Mesendoderm (in vitro differentiated cells): ENCODE measurements at regions not wholly inside any gene's neighbourhood (a gene's known extent, or its start where the extent isn't known, plus 50 kb on each side); places are given as distances from the start of the nearest gene placed in this dataset.

ENCODE experiments used
- DNase-seq: peaks from one replicate; pipeline ENCODE4 v3.0.0; 2013
- H2AK5ac ChIP-seq: 2 replicates; pipeline ENCODE4 v1.6.1; 2013; ENCODE audit warnings: low read length, inconsistent platforms
- H2BK120ac ChIP-seq: 2 replicates; pipeline ENCODE4 v1.6.1; 2013; ENCODE audit warnings: low read depth, mild to moderate bottlenecking, low read length, moderate library complexity, mixed read lengths
- H2BK15ac ChIP-seq: replicated peaks from 2 replicates; pipeline ENCODE4 v1.6.1; 2013; ENCODE audit warnings: low read depth, mild to moderate bottlenecking, moderate library complexity
- H2BK5ac ChIP-seq: 2 replicates; pipeline ENCODE4 v1.6.1; 2013; ENCODE audit warnings: low read length, inconsistent platforms
- H3K18ac ChIP-seq: 2 replicates; pipeline ENCODE4 v1.6.1; 2013; ENCODE audit warnings: mild to moderate bottlenecking, low read length, mixed read lengths
- H3K23ac ChIP-seq: one replicate; pipeline ENCODE4 v1.6.1; 2013; ENCODE audit warnings: low read length
- H3K27ac ChIP-seq: 2 replicates; pipeline ENCODE4 v1.5.1; 2013; ENCODE audit warnings: low read depth, mild to moderate bottlenecking, inconsistent platforms, low read length, moderate library complexity
- H3K27me3 ChIP-seq: 2 replicates; pipeline ENCODE4 v1.6.1; 2013; ENCODE audit warnings: low read length, control low read depth, mild to moderate bottlenecking, inconsistent platforms; ENCODE audit not compliant: insufficient read depth, poor library complexity
- H3K36me3 ChIP-seq: 2 replicates; pipeline ENCODE4 v1.6.1; 2013; ENCODE audit warnings: low read length, inconsistent platforms; ENCODE audit not compliant: control insufficient read depth, insufficient read depth
- H3K4ac ChIP-seq: one replicate; pipeline ENCODE4 v1.6.1; 2013; ENCODE audit warnings: low read depth, mild to moderate bottlenecking, low read length, moderate library complexity
- H3K4me1 ChIP-seq: 2 replicates; pipeline ENCODE4 v1.6.1; 2013; ENCODE audit warnings: low read depth, low read length, inconsistent platforms; ENCODE audit not compliant: control insufficient read depth
- H3K4me2 ChIP-seq: 2 replicates; pipeline ENCODE4 v1.6.1; 2013; ENCODE audit warnings: low read length
- H3K4me3 ChIP-seq: 2 replicates; pipeline ENCODE4 v1.5.1; 2013; ENCODE audit warnings: mild to moderate bottlenecking, low read length
- H3K56ac ChIP-seq: one replicate; pipeline ENCODE4 v1.6.1; 2013; ENCODE audit warnings: low read length
- H3K79me1 ChIP-seq: 2 replicates; pipeline ENCODE4 v1.6.1; 2013; ENCODE audit warnings: low read length, inconsistent platforms
- H3K79me2 ChIP-seq: 2 replicates; pipeline ENCODE4 v1.6.1; 2013; ENCODE audit warnings: mild to moderate bottlenecking, low read length; ENCODE audit not compliant: control insufficient read depth, insufficient read depth
- H3K9ac ChIP-seq: 2 replicates; pipeline ENCODE4 v1.6.1; 2013; ENCODE audit warnings: low read length, inconsistent platforms
- H4K5ac ChIP-seq: one replicate; pipeline ENCODE4 v1.6.1; 2013; ENCODE audit warnings: low read length
- H4K8ac ChIP-seq: one replicate; pipeline ENCODE4 v1.6.1; 2013; ENCODE audit warnings: low read depth, mild to moderate bottlenecking, control low read depth, low read length, moderate library complexity
- WGBS: extraction: QIAGEN DNeasy Blood & Tissue Kit; methylation state at CpG from one replicate; pipeline ENCODE4 v1.1.7; 2013; ENCODE audit warnings: low lambda C conversion rate, missing lambda C conversion rate; ENCODE audit not compliant: insufficient coverage; ENCODE audit errors: extremely low coverage; 5-methylcytosine and 5-hydroxymethylcytosine counted together

GRCh38 chr1:101151286-101151685 is 85.5 kb upstream of the S1PR1 start:
- Histone ChIP-seq H3K79me1 (no peaks in the 10 kb centered on the region), H3K36me3 (no peaks in the 10 kb centered on the region), H3K79me2 (no peaks in the 10 kb centered on the region), H2AK5ac (no peak overlapping the region), H3K4me2 (no peak overlapping the region), H4K8ac (no peak overlapping the region), H2BK5ac (no peak overlapping the region), H3K27me3 (no peaks in the 10 kb centered on the region), H2BK15ac (no peak overlapping the region), H3K4me1 (no peaks in the 10 kb centered on the region), H3K56ac (no peak overlapping the region), H3K4ac (no peak overlapping the region), H3K23ac (no peak overlapping the region), H3K18ac (no peak overlapping the region), H3K9ac (no peak overlapping the region), H3K4me3 (no peak overlapping the region), H4K5ac (no peak overlapping the region), H3K27ac (no peak overlapping the region), H2BK120ac (no peak overlapping the region)
- WGBS, result no CpG with 5 or more reads among the region's 2 CpGs
- DNase-seq, result no peak

- Histone ChIP-seq H2AK5ac (no peak overlapping the region), H3K79me2 (no peaks in the 10 kb centered on the region), H3K27ac (no peak overlapping the region), H4K5ac (no peak overlapping the region), H3K36me3 (no peaks in the 10 kb centered on the region), H3K56ac (no peak overlapping the region), H3K4me1 (no peaks in the 10 kb centered on the region), H3K9ac (no peak overlapping the region), H3K79me1 (no peaks in the 10 kb centered on the region), H2BK5ac (no peak overlapping the region), H3K18ac (no peak overlapping the region), H4K8ac (no peak overlapping the region), H3K4ac (no peak overlapping the region), H3K23ac (no peak overlapping the region), H2BK15ac (no peak overlapping the region), H3K4me2 (no peak overlapping the region), H3K4me3 (no peak overlapping the region), H2BK120ac (no peak overlapping the region), H3K27me3 (no peaks in the 10 kb centered on the region)
- DNase-seq, result peak; percentile 68
- 100% methylated on average over 1 of the region's 5 CpGs for WGBS
Observed at GRCh38 chr1:101150670-101151069, 86.1 kb upstream of the S1PR1 start.

- Histone ChIP-seq H3K4me3 (no peak overlapping the region), H3K18ac (no peak overlapping the region), H3K79me2 (no peaks in the 10 kb centered on the region), H4K8ac (no peak overlapping the region), H2BK15ac (no peak overlapping the region), H3K4ac (no peak overlapping the region), H4K5ac (no peak overlapping the region), H3K56ac (no peak overlapping the region), H3K36me3 (no peaks in the 10 kb centered on the region), H3K4me1 (no peaks in the 10 kb centered on the region), H2BK120ac (no peak overlapping the region), H3K4me2 (no peak overlapping the region), H2AK5ac (no peak overlapping the region), H3K79me1 (no peaks in the 10 kb centered on the region), H3K23ac (no peak overlapping the region), H3K9ac (no peak overlapping the region), H2BK5ac (no peak overlapping the region), H3K27me3 (no peaks in the 10 kb centered on the region), H3K27ac (no peak overlapping the region)
- DNase-seq, result no peak
- 100% methylated on average over 1 of the region's 4 CpGs for WGBS
Observed at GRCh38 chr1:101150266-101150665, 86.6 kb upstream of the S1PR1 start.

GRCh38 chr1:101148980-101149379 is 87.8 kb upstream of the S1PR1 start:
- H4K5ac ChIP-seq, result no peak overlapping the region
- no peak overlapping the region for H3K4ac ChIP-seq
- H2BK15ac ChIP-seq, result no peak overlapping the region
- no peaks in the 10 kb centered on the region for H3K36me3 ChIP-seq
- DNase-seq, result no peak
- no peak overlapping the region for H3K4me3 ChIP-seq
- WGBS, result no CpG with 5 or more reads among the region's 3 CpGs
- no peak overlapping the region for H3K9ac ChIP-seq
- H3K18ac ChIP-seq, result no peak overlapping the region
- H3K27ac ChIP-seq, result no peak overlapping the region
- H3K79me2 ChIP-seq, result no peaks in the 10 kb centered on the region
- H3K56ac ChIP-seq, result no peak overlapping the region
- no peaks in the 10 kb centered on the region for H3K27me3 ChIP-seq
- H3K4me1 ChIP-seq, result no peaks in the 10 kb centered on the region
- H4K8ac ChIP-seq, result no peak overlapping the region
- no peak overlapping the region for H2AK5ac ChIP-seq
- H3K4me2 ChIP-seq, result no peak overlapping the region
- no peak overlapping the region for H2BK5ac ChIP-seq
- H3K79me1 ChIP-seq, result no peaks in the 10 kb centered on the region
- H2BK120ac ChIP-seq, result no peak overlapping the region
- no peak overlapping the region for H3K23ac ChIP-seq

GRCh38 chr1:101147381-101147780 is 89.4 kb upstream of the S1PR1 start:
- Histone ChIP-seq H3K27me3 (no peaks in the 10 kb centered on the region), H3K9ac (no peak overlapping the region), H2AK5ac (no peak overlapping the region), H3K23ac (no peak overlapping the region), H2BK120ac (no peak overlapping the region), H4K8ac (no peak overlapping the region), H3K79me2 (no peaks in the 10 kb centered on the region), H2BK5ac (no peak overlapping the region), H3K4ac (no peak overlapping the region), H2BK15ac (no peak overlapping the region), H3K4me1 (no peaks in the 10 kb centered on the region), H3K56ac (no peak overlapping the region), H3K79me1 (no peaks in the 10 kb centered on the region), H3K4me2 (no peak overlapping the region), H4K5ac (no peak overlapping the region), H3K36me3 (no peaks in the 10 kb centered on the region), H3K27ac (no peak overlapping the region), H3K18ac (no peak overlapping the region), H3K4me3 (no peak overlapping the region)
- WGBS, result no CpG with 5 or more reads among the region's 3 CpGs
- DNase-seq, result no peak

- H3K4ac ChIP-seq, result no peak overlapping the region
- H2BK5ac ChIP-seq, result no peak overlapping the region
- H2BK15ac ChIP-seq, result no peak overlapping the region
- H3K4me2 ChIP-seq, result no peak overlapping the region
- no peak overlapping the region for H3K9ac ChIP-seq
- no peak overlapping the region for H3K56ac ChIP-seq
- H3K79me1 ChIP-seq, result no peaks in the 10 kb centered on the region
- H3K27ac ChIP-seq, result no peak overlapping the region
- no peak overlapping the region for H3K23ac ChIP-seq
- no peak overlapping the region for H3K4me3 ChIP-seq
- H3K18ac ChIP-seq, result no peak overlapping the region
- no peak overlapping the region for H4K5ac ChIP-seq
- H3K79me2 ChIP-seq, result no peaks in the 10 kb centered on the region
- H3K36me3 ChIP-seq, result no peaks in the 10 kb centered on the region
- H3K4me1 ChIP-seq, result no peaks in the 10 kb centered on the region
- no peaks in the 10 kb centered on the region for H3K27me3 ChIP-seq
- no peak overlapping the region for H4K8ac ChIP-seq
- no peak overlapping the region for H2AK5ac ChIP-seq
- no peak overlapping the region for H2BK120ac ChIP-seq
- no peak for DNase-seq
Observed at GRCh38 chr1:101145449-101145820, 91.4 kb upstream of the S1PR1 start.
